ENCODE measurements at regions not wholly inside any gene's neighbourhood (a gene's known extent, or its start where the extent isn't known, plus 50 kb on each side); places are given as distances from the start of the nearest gene placed in this dataset.

- Histone ChIP-seq H3K9me3 (ENCODE audit: insufficient read depth, low read depth, low read length) (no peaks in the 10 kb centered on the region), H2AFZ (ENCODE audit: low read length) (no peak overlapping the region), H3K4me3 (ENCODE audit: low read length, poor library complexity, severe bottlenecking) (no peak overlapping the region), H3K9ac (ENCODE audit: low read depth, low read length, poor library complexity, severe bottlenecking) (no peak overlapping the region), H3K4me2 (ENCODE audit: low read depth, low read length, poor library complexity, severe bottlenecking) (no peak overlapping the region), H3K9me2 (replicated peaks; ENCODE audit: low read depth, low read length) (no peaks in the 10 kb centered on the region), H3K27me3 (ENCODE audit: insufficient read depth, low read length, poor library complexity, severe bottlenecking) (no peaks in the 10 kb centered on the region), H4K20me1 (ENCODE audit: insufficient read depth, low read length, poor library complexity, severe bottlenecking) (no peaks in the 10 kb centered on the region), H3K79me2 (ENCODE audit: insufficient read depth, low read length) (no peaks in the 10 kb centered on the region), H3F3A (ENCODE audit: low read depth) (no peaks in the 10 kb centered on the region), H3K36me3 (ENCODE audit: insufficient read depth, low read length) (no peaks in the 10 kb centered on the region), H3K4me1 (ENCODE audit: insufficient read depth, low read length, poor library complexity, severe bottlenecking) (no peaks in the 10 kb centered on the region)
- TF ChIP-seq CTCF (conservative IDR thresholded peaks at IDR 0.05; ENCODE audit: low read length) (no peak), EZH2phosphoT487 (IDR thresholded peaks at IDR 0.05; ENCODE audit: borderline replicate concordance) (no peak)
Measured at GRCh38 chr2:56757884-56758545, 574.2 kb downstream of the CCDC85A start.

- Histone ChIP-seq H3K4me3 (ENCODE audit: low read length, poor library complexity, severe bottlenecking) (no peak overlapping the region), H3K9me3 (ENCODE audit: insufficient read depth, low read depth, low read length) (no peaks in the 10 kb centered on the region), H3K9me2 (replicated peaks; ENCODE audit: low read depth, low read length) (no peaks in the 10 kb centered on the region), H4K20me1 (ENCODE audit: insufficient read depth, low read length, poor library complexity, severe bottlenecking) (no peaks in the 10 kb centered on the region), H3K79me2 (ENCODE audit: insufficient read depth, low read length) (no peaks in the 10 kb centered on the region), H3F3A (ENCODE audit: low read depth) (no peaks in the 10 kb centered on the region), H3K27me3 (ENCODE audit: insufficient read depth, low read length, poor library complexity, severe bottlenecking) (no peaks in the 10 kb centered on the region), H3K9ac (ENCODE audit: low read depth, low read length, poor library complexity, severe bottlenecking) (no peak overlapping the region), H3K36me3 (ENCODE audit: insufficient read depth, low read length) (no peaks in the 10 kb centered on the region), H2AFZ (ENCODE audit: low read length) (no peak overlapping the region), H3K4me1 (ENCODE audit: insufficient read depth, low read length, poor library complexity, severe bottlenecking) (no peaks in the 10 kb centered on the region), H3K4me2 (ENCODE audit: low read depth, low read length, poor library complexity, severe bottlenecking) (no peak overlapping the region)
- no peak for TF ChIP-seq CTCF (conservative IDR thresholded peaks at IDR 0.05; ENCODE audit: low read length)
- no peak for TF ChIP-seq EZH2phosphoT487 (IDR thresholded peaks at IDR 0.05; ENCODE audit: borderline replicate concordance)
Measured at GRCh38 chr2:56763683-56764082, 579.9 kb downstream of the CCDC85A start.

- Histone ChIP-seq H3K27me3 (ENCODE audit: insufficient read depth, low read length, poor library complexity, severe bottlenecking) (no peaks in the 10 kb centered on the region), H3K9ac (ENCODE audit: low read depth, low read length, poor library complexity, severe bottlenecking) (no peak overlapping the region), H2AFZ (ENCODE audit: low read length) (no peak overlapping the region), H3K36me3 (ENCODE audit: insufficient read depth, low read length) (no peaks in the 10 kb centered on the region), H3K4me3 (ENCODE audit: low read length, poor library complexity, severe bottlenecking) (no peak overlapping the region), H4K20me1 (ENCODE audit: insufficient read depth, low read length, poor library complexity, severe bottlenecking) (no peaks in the 10 kb centered on the region), H3K79me2 (ENCODE audit: insufficient read depth, low read length) (no peaks in the 10 kb centered on the region), H3K9me3 (ENCODE audit: insufficient read depth, low read depth, low read length) (no peaks in the 10 kb centered on the region), H3F3A (ENCODE audit: low read depth) (no peaks in the 10 kb centered on the region), H3K9me2 (replicated peaks; ENCODE audit: low read depth, low read length) (no peaks in the 10 kb centered on the region), H3K4me1 (ENCODE audit: insufficient read depth, low read length, poor library complexity, severe bottlenecking) (no peaks in the 10 kb centered on the region), H3K4me2 (ENCODE audit: low read depth, low read length, poor library complexity, severe bottlenecking) (no peak overlapping the region)
- TF ChIP-seq CTCF (conservative IDR thresholded peaks at IDR 0.05; ENCODE audit: low read length) = no peak
Measured at GRCh38 chr2:56768973-56769372, 585.2 kb downstream of the CCDC85A start.
